Panc1 (cell line): ENCODE measurements at regions not wholly inside any gene's neighbourhood (a gene's known extent, or its start where the extent isn't known, plus 50 kb on each side); places are given as distances from the start of the nearest gene placed in this dataset.

ENCODE experiments used
- POLR2AphosphoS5 ChIP-seq: IDR thresholded peaks from 2 replicates; pipeline ENCODE4 v1.6.1; 2012; ENCODE audit warnings: mild to moderate bottlenecking, low read depth, low read length, moderate library complexity
- TF ChIP-seq, protein P1 (sequence below): fragments of 450-650 bp; IDR thresholded peaks from 2 replicates; pipeline ENCODE4 v1.5.1; 2017; ENCODE audit warnings: mild to moderate bottlenecking

DNA sequence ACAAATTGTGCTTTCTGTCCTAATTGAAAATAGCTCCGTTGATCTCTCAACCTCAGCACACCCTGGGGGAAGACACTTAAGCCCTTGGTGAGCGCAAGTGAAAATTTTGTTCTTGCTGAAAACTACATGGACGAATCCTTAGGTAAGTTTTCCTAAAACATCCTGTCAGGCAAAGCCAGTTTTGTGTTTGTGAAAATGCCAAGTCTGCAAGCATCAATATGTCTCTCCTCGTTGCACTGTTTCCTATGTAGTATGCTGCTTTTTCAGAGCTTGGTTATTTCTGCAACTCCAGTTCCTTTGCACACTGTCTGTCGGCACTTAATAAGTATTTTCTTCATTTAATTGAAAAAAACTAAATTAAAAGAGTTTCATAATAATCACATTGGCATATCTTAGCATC lies 146.9 kb upstream of the POU3F3 start:
- TF ChIP-seq, protein P1, sequence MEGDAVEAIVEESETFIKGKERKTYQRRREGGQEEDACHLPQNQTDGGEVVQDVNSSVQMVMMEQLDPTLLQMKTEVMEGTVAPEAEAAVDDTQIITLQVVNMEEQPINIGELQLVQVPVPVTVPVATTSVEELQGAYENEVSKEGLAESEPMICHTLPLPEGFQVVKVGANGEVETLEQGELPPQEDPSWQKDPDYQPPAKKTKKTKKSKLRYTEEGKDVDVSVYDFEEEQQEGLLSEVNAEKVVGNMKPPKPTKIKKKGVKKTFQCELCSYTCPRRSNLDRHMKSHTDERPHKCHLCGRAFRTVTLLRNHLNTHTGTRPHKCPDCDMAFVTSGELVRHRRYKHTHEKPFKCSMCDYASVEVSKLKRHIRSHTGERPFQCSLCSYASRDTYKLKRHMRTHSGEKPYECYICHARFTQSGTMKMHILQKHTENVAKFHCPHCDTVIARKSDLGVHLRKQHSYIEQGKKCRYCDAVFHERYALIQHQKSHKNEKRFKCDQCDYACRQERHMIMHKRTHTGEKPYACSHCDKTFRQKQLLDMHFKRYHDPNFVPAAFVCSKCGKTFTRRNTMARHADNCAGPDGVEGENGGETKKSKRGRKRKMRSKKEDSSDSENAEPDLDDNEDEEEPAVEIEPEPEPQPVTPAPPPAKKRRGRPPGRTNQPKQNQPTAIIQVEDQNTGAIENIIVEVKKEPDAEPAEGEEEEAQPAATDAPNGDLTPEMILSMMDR = no peak
- TF ChIP-seq POLR2AphosphoS5 = no peak
